Right lobe of liver (tissue), 6 donors: ENCODE measurements at regions not wholly inside any gene's neighbourhood (a gene's known extent, or its start where the extent isn't known, plus 50 kb on each side); places are given as distances from the start of the nearest gene placed in this dataset.
"Not testable (repeated sequence)": the region's sequence is repeated elsewhere in the genome, so short reads cannot be mapped to it uniquely, and the experiment has no call there.

Experiments
- ATAC-seq, 4 donors: fragments of 200-7000 bp; cut with Tn5 transposase; one replicate each; pipeline ENCODE4 v1.9.1; 2020; ENCODE audit warnings: mild to moderate bottlenecking in 4 of 4, moderate library complexity in 4 of 4
- DNase-seq, 3 donors: peaks; one replicate each; pipeline ENCODE4 v3.0.0-alpha.2; 2020
- H3K27ac ChIP-seq, 3 donors: fragments of 200-600 bp; one replicate each; pipeline ENCODE4 v1.8.0; 2022
- H3K27me3 ChIP-seq, 2 donors: fragments of 200-600 bp; one replicate each; pipeline ENCODE4 v1.8.0; 2022
- H3K36me3 ChIP-seq, 4 donors: fragments of 200-600 bp; sonication (generic) in 1 of 4; one replicate each; pipeline versions ENCODE4 v1.5.1 to v1.8.0; 2017 to 2022; ENCODE audit warnings: control low read depth in 1 of 4
- H3K4me1 ChIP-seq, 4 donors: fragments of 200-600 bp; sonication (generic) in 1 of 4; one replicate each; pipeline versions ENCODE4 v1.5.1 to v1.8.0; 2017 to 2022; ENCODE audit warnings: control low read depth in 1 of 4
- H3K4me3 ChIP-seq, 3 donors: fragments of 200-600 bp; one replicate each; pipeline ENCODE4 v1.8.0; 2022
- H3K9me3 ChIP-seq, 4 donors: fragments of 200-600 bp; sonication (generic) in 1 of 4; one replicate each; pipeline versions ENCODE4 v1.5.1 to v1.8.0; 2017 to 2022; ENCODE audit warnings: control low read depth in 1 of 4
- CTCF ChIP-seq, 4 donors: fragments of 200-600 bp in 3 of 4; fragments of 450-650 bp in 1 of 4; IDR thresholded peaks; one replicate each; pipeline versions ENCODE4 v1.5.1 to v1.8.0; 2016 to 2022; ENCODE audit warnings: antibody characterized with exemption in 4 of 4, mild to moderate bottlenecking in 2 of 4
- POLR2A ChIP-seq: fragments of 450-650 bp; IDR thresholded peaks from one replicate; pipeline ENCODE4 v1.6.1; 2017; ENCODE audit warnings: antibody characterized with exemption, mild to moderate bottlenecking
- WGBS: methylation state at CpG from one replicate; pipeline ENCODE4 v1.1.6; 2018; ENCODE audit warnings: low coverage, low lambda C conversion rate; ENCODE audit not compliant: insufficient coverage; ENCODE audit errors: missing lambda C conversion rate; 5-methylcytosine and 5-hydroxymethylcytosine counted together
- intact Hi-C, 2 donors: fragments of 100-400 bp; cut with DNase I; formaldehyde crosslinking; loops; one replicate each; pipeline versions ENCODE4 v1.11.2 to v1.14.1; 2022
- donor health status: DM: no; HTN: yes; CAD: no.
- donor health status: DM: no; HTN: no; CAD: no.
- donor health status: DM: no; HTN: no; CAD: no.
- donor health status: DM: no; HTN: yes; CAD: no.
- donor health status: DM: no; HTN: yes; CAD: no.

DNA sequence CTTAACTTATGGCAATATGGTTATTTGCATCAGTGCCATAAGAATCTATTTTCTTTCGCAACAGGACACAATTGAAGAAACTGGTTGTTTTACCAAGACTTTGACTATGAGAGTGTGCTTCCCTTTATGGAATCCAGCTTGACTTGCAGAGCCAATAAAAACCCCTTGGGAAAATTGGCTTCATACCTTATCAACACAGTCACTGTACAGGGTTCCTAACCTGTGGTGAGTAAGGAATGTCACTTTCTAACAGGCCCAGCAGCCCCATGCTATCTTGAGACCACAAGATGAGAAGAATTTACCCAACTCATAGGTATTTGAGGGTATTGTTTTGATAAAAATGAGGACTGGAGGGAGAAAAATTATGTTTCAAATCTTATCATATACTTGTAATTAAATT lies 418.5 kb upstream of the MAP2 start:
- H3K36me3 ChIP-seq: no peaks in the 10 kb centered on the region
- H3K27me3 ChIP-seq: no peaks in the 10 kb centered on the region
- H3K4me1 ChIP-seq: no peaks in the 10 kb centered on the region
- intact Hi-C loops: no loop called here
- WGBS: 73% methylated on average over 1 of the region's 1 CpG
- DNase-seq: no peak
- ATAC-seq: no peak
- no peaks in the 10 kb centered on the region for H3K9me3 ChIP-seq
- H3K27ac ChIP-seq: no peak overlapping the region
- no peak for TF ChIP-seq CTCF (IDR thresholded peaks at IDR 0.05)
- no peak for TF ChIP-seq POLR2A
- no peak overlapping the region for H3K4me3 ChIP-seq

- TF ChIP-seq POLR2A (no peak), CTCF (IDR thresholded peaks at IDR 0.05) (no peak)
- intact Hi-C loops: no loop called here
- 75% methylated on average over 2 of the region's 2 CpGs for WGBS
- ATAC-seq (no peak), DNase-seq (no peak)
- Histone ChIP-seq H3K4me3 (no peak overlapping the region), H3K9me3 (no peaks in the 10 kb centered on the region), H3K4me1 (no peaks in the 10 kb centered on the region), H3K27ac (no peak overlapping the region), H3K36me3 (no peaks in the 10 kb centered on the region), H3K27me3 (no peaks in the 10 kb centered on the region)
These were observed 415.1 kb upstream of the MAP2 start for GRCh38 chr2:209008636-209009287.

DNA sequence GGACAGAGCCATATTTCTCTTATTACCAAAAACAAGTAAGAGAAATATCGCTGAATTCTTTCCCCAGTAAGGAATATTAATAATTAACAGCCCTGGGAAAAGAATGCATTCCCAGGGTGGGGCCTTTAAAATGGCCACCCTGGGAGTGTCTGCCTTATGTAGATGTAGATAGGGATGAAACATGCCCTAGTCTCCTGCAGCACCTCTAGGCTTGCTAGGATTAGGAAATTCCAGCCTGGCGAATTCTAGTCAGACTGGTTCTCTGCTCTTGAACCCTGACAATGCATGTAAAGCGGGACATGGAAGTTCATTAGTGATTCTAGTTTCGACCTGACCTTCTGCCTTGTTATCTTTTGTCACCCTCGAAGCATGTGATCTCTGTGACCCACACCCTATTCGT lies 405.2 kb upstream of the MAP2 start:
- intact Hi-C loops, H3K27me3 ChIP-seq, H3K4me3 ChIP-seq, DNase-seq, H3K36me3 ChIP-seq, H3K27ac ChIP-seq, ATAC-seq, H3K4me1 ChIP-seq, H3K9me3 ChIP-seq: not testable (repeated sequence)
- WGBS: 57% methylated on average over 6 of the region's 6 CpGs

GRCh38 chr2:209029249-209029648 lies 394.6 kb upstream of the MAP2 start:
- ATAC-seq (no peak), DNase-seq (no peak)
- WGBS: 100% methylated on average over 1 of the region's 1 CpG
- intact Hi-C loops: no loop called here
- Histone ChIP-seq H3K4me1 (no peaks in the 10 kb centered on the region), H3K27me3 (no peaks in the 10 kb centered on the region), H3K27ac (no peak overlapping the region), H3K4me3 (no peak overlapping the region), H3K9me3 (no peaks in the 10 kb centered on the region), H3K36me3 (no peaks in the 10 kb centered on the region)
- TF ChIP-seq CTCF (IDR thresholded peaks at IDR 0.05) (no peak), POLR2A (no peak)

GRCh38 chr2:209044307-209044706 lies 379.5 kb upstream of the MAP2 start:
- Histone ChIP-seq H3K27me3 (no peaks in the 10 kb centered on the region), H3K9me3 (no peaks in the 10 kb centered on the region), H3K4me3 (no peak overlapping the region), H3K4me1 (no peaks in the 10 kb centered on the region), H3K27ac (no peak overlapping the region), H3K36me3 (no peaks in the 10 kb centered on the region)
- DNase-seq: no peak
- TF ChIP-seq CTCF (IDR thresholded peaks at IDR 0.05): no peak
- TF ChIP-seq POLR2A: no peak
- intact Hi-C loops: no loop called here
- no peak for ATAC-seq
- WGBS: 53% methylated on average over 2 of the region's 2 CpGs
